ENCODE measurements at regions not wholly inside any gene's neighbourhood (a gene's known extent, or its start where the extent isn't known, plus 50 kb on each side); places are given as distances from the start of the nearest gene placed in this dataset.

GRCh38 chr1:39113109-39113743, 87.1 kb downstream of the NDUFS5 start:
- no peak for TF ChIP-seq GABPB1 (CRISPR knock-in tag; IDR thresholded peaks at IDR 0.05)
- no peak for TF ChIP-seq POLR2A (conservative IDR thresholded peaks at IDR 0.05)
- TF ChIP-seq RAD51 (IDR thresholded peaks at IDR 0.05; ENCODE audit: borderline replicate concordance, low read depth): no peak
- TF ChIP-seq HNRNPK (IDR thresholded peaks at IDR 0.05; ENCODE audit: low read depth, low read length, poor library complexity, severe bottlenecking): no peak
- no peak for TF ChIP-seq BHLHE40 (IDR thresholded peaks at IDR 0.05; ENCODE audit: low read length)
- no peak for TF ChIP-seq FOXO4 (CRISPR knock-in tag; IDR thresholded peaks at IDR 0.05)
